H1 (cell line): ENCODE measurements at regions not wholly inside any gene's neighbourhood (a gene's known extent, or its start where the extent isn't known, plus 50 kb on each side); places are given as distances from the start of the nearest gene placed in this dataset.

ENCODE experiments used
- CTCF ChIA-PET: fragments of 300-600 bp; sonication (Branson Sonifier 250); formaldehyde crosslinking; loops from one replicate; lab custom pipeline; 2021; ENCODE audit not compliant: partially characterized antibody; lab: Charles Lee
- POLR2A ChIA-PET: fragments of 300-600 bp; sonication (Branson Sonifier 250); formaldehyde crosslinking; loops from one replicate; lab custom pipeline; 2021; ENCODE audit warnings: inconsistent platforms; ENCODE audit not compliant: partially characterized antibody; lab: Charles Lee
- DNase-seq, 2 experiments: peaks; one replicate each; pipeline versions ENCODE4 v3.0.0 to v3.0.0-alpha.2; 2010 to 2022; ENCODE audit warnings: low spot score in 2 of 2, low read depth in 1 of 2, mixed read lengths in 1 of 2
- FAIRE-seq: peaks from 2 replicates; lab custom pipeline; 2011; peaks lifted over from hg19 to GRCh38; lab: Jason Lieb, UNC
- H2AFZ ChIP-seq: 2 replicates; pipeline ENCODE4 v1.8.1; 2012; ENCODE audit warnings: low read length, inconsistent platforms
- H2AK5ac ChIP-seq: 2 replicates; pipeline ENCODE4 v1.6.1; 2013; ENCODE audit warnings: low read depth, low read length
- H2BK120ac ChIP-seq: replicated peaks from 2 replicates; pipeline ENCODE3; 2013; ENCODE audit warnings: low read depth, low read length, inconsistent platforms
- H2BK12ac ChIP-seq: 2 replicates; pipeline ENCODE4 v1.6.1; 2013; ENCODE audit warnings: low read depth, low read length
- H2BK15ac ChIP-seq: 2 replicates; pipeline ENCODE4 v1.6.1; 2013; ENCODE audit warnings: low read length
- H2BK20ac ChIP-seq: 2 replicates; pipeline ENCODE4 v1.6.1; 2013; ENCODE audit warnings: low read length
- H2BK5ac ChIP-seq: 2 replicates; pipeline ENCODE4 v1.6.1; 2013; ENCODE audit warnings: low read depth, low read length
- H3K14ac ChIP-seq: 2 replicates; pipeline ENCODE4 v1.6.1; 2013; ENCODE audit warnings: inconsistent platforms; ENCODE audit not compliant: insufficient read length
- H3K18ac ChIP-seq: 2 replicates; pipeline ENCODE4 v1.6.1; 2013; ENCODE audit warnings: low read length; ENCODE audit errors: extremely low read depth
- H3K23ac ChIP-seq: 2 replicates; pipeline ENCODE4 v1.6.1; 2013; ENCODE audit warnings: inconsistent platforms; ENCODE audit not compliant: insufficient read length
- H3K23me2 ChIP-seq: 2 replicates; pipeline ENCODE4 v1.6.1; 2013; ENCODE audit warnings: low read depth, low read length
- H3K27ac ChIP-seq: 2 replicates; pipeline ENCODE4 v1.6.1; 2011; ENCODE audit warnings: low read depth, low read length, inconsistent platforms
- H3K27me3 ChIP-seq, 4 experiments: replicated peaks in 1 of 4; 1 replicate in 1 of 4; 2 replicates in 3 of 4; pipeline versions ENCODE4 v1.6.1 to v1.8.1; 2011 to 2013; ENCODE audit warnings: low read length in 3 of 4, mild to moderate bottlenecking in 3 of 4, inconsistent platforms in 2 of 4, mixed read lengths in 2 of 4, moderate library complexity in 1 of 4; ENCODE audit not compliant: control insufficient read depth in 3 of 4, insufficient read depth in 3 of 4; ENCODE audit errors: extremely low read depth in 1 of 4
- H3K36me3 ChIP-seq, 4 experiments: 2 replicates each; pipeline versions ENCODE4 v1.6.1 to v1.8.1; 2011 to 2013; ENCODE audit warnings: mild to moderate bottlenecking in 4 of 4, low read length in 3 of 4, moderate library complexity in 2 of 4, control low read depth in 1 of 4, inconsistent platforms in 1 of 4; ENCODE audit not compliant: insufficient read depth in 4 of 4, control insufficient read depth in 2 of 4
- H3K4ac ChIP-seq: replicated peaks from 2 replicates; pipeline ENCODE3; 2013; ENCODE audit warnings: low read length, low read depth, mixed read lengths, inconsistent platforms; ENCODE audit not compliant: insufficient read length
- H3K4me1 ChIP-seq, 4 experiments: replicated peaks in 1 of 4; 1 replicate in 1 of 4; 2 replicates in 3 of 4; pipeline versions ENCODE4 v1.6.1 to v1.8.1; 2011 to 2013; ENCODE audit warnings: low read length in 3 of 4, inconsistent platforms in 2 of 4, mixed read lengths in 1 of 4; ENCODE audit not compliant: insufficient read depth in 4 of 4, control insufficient read depth in 3 of 4
- H3K4me2 ChIP-seq, 2 experiments: 2 replicates each; pipeline versions ENCODE4 v1.6.1 to v1.8.1; 2011 to 2013; ENCODE audit warnings: low read depth in 2 of 2, low read length in 2 of 2, control low read depth in 1 of 2, inconsistent platforms in 1 of 2, mild to moderate bottlenecking in 1 of 2; ENCODE audit not compliant: insufficient read depth in 1 of 2
- H3K4me3 ChIP-seq, 4 experiments: fragments of 200-600, 300-600 bp in 1 of 4; sonication (generic), shearing (Covaris generic), sonication (Bioruptor Twin) in 1 of 4; 2 replicates each; pipeline versions ENCODE4 v1.5.1 to v1.8.1; 2011 to 2016; ENCODE audit warnings: low read length in 4 of 4, low read depth in 3 of 4, control low read depth in 2 of 4, inconsistent platforms in 2 of 4, mild to moderate bottlenecking in 2 of 4, mixed read lengths in 1 of 4, moderate library complexity in 1 of 4; ENCODE audit not compliant: insufficient read depth in 2 of 4; ENCODE audit errors: extremely low read depth in 1 of 4
- H3K56ac ChIP-seq: replicated peaks from 2 replicates; pipeline ENCODE3; 2013; ENCODE audit warnings: low read depth, mild to moderate bottlenecking, mixed read lengths, low read length, inconsistent platforms; ENCODE audit not compliant: insufficient read length
- H3K79me1 ChIP-seq: 2 replicates; pipeline ENCODE4 v1.6.1; 2013; ENCODE audit warnings: low read depth, low read length, control low read depth
- H3K79me2 ChIP-seq, 2 experiments: 2 replicates each; pipeline versions ENCODE4 v1.6.1 to v1.8.1; 2012 to 2013; ENCODE audit warnings: low read length in 2 of 2, mild to moderate bottlenecking in 2 of 2, inconsistent platforms in 1 of 2; ENCODE audit not compliant: insufficient read depth in 2 of 2, control insufficient read depth in 1 of 2
- H3K9ac ChIP-seq, 4 experiments: replicated peaks in 1 of 4; 1 replicate in 1 of 4; 2 replicates in 3 of 4; pipeline versions ENCODE4 v1.6.1 to v1.8.1; 2011 to 2013; ENCODE audit warnings: low read depth in 3 of 4, low read length in 3 of 4, control low read depth in 2 of 4, mild to moderate bottlenecking in 2 of 4, moderate library complexity in 2 of 4, inconsistent platforms in 1 of 4; ENCODE audit errors: extremely low read depth in 1 of 4
- H3K9me3 ChIP-seq, 2 experiments: 2 replicates each; pipeline versions ENCODE4 v1.6.1 to v1.8.1; 2012 to 2013; ENCODE audit warnings: mild to moderate bottlenecking in 2 of 2, moderate library complexity in 2 of 2, control low read depth in 1 of 2, inconsistent platforms in 1 of 2, low read depth in 1 of 2, low read length in 1 of 2, mixed read lengths in 1 of 2; ENCODE audit not compliant: insufficient read depth in 2 of 2
- H4K20me1 ChIP-seq, 2 experiments: replicated peaks in 1 of 2; 2 replicates each; pipeline versions ENCODE3 to v1.8.1; 2011 to 2013; ENCODE audit warnings: inconsistent platforms in 2 of 2, low read length in 2 of 2, mild to moderate bottlenecking in 1 of 2; ENCODE audit not compliant: insufficient read depth in 2 of 2, control insufficient read depth in 1 of 2
- H4K5ac ChIP-seq: 2 replicates; pipeline ENCODE4 v1.6.1; 2013; ENCODE audit warnings: low read length, low read depth, mixed read lengths, inconsistent platforms; ENCODE audit not compliant: insufficient read length
- H4K8ac ChIP-seq: 2 replicates; pipeline ENCODE4 v1.8.0; 2013; ENCODE audit warnings: mild to moderate bottlenecking, moderate library complexity, low read length, inconsistent platforms; ENCODE audit not compliant: insufficient read depth; ENCODE audit errors: extremely low read depth
- H4K91ac ChIP-seq: replicated peaks from 2 replicates; pipeline ENCODE3; 2013; ENCODE audit warnings: low read length, mixed read lengths, inconsistent platforms; ENCODE audit not compliant: insufficient read length
- CBX8 ChIP-seq: fragments of 300-800, 300-1000 bp; sonication (generic); IDR thresholded peaks from 2 replicates; pipeline ENCODE4 v1.7.1; 2016; ENCODE audit warnings: low read depth, low read length, borderline replicate concordance
- CEBPB ChIP-seq: IDR thresholded peaks from 2 replicates; pipeline ENCODE4 v1.6.1; 2012; ENCODE audit warnings: low read depth, low read length
- EGR1 ChIP-seq: IDR thresholded peaks from 2 replicates; pipeline ENCODE4 v1.6.1; 2011; ENCODE audit warnings: low read depth, low read length, borderline replicate concordance
- POLR2A ChIP-seq, 2 experiments: IDR thresholded peaks; 1 replicate in 1 of 2; 2 replicates in 1 of 2; pipeline ENCODE4 v1.6.1; 2011; ENCODE audit warnings: low read depth in 2 of 2, low read length in 2 of 2, mild to moderate bottlenecking in 2 of 2; ENCODE audit errors: control extremely low read depth in 1 of 2
- RBBP5 ChIP-seq: IDR thresholded peaks from 2 replicates; pipeline ENCODE4 v1.7.1; 2012; ENCODE audit warnings: low read depth, mild to moderate bottlenecking, inconsistent platforms, low read length, moderate library complexity, borderline replicate concordance
- SIN3A ChIP-seq, 2 experiments: IDR thresholded peaks in 1 of 2; conservative IDR thresholded peaks in 1 of 2; 2 replicates each; pipeline ENCODE4 v1.6.1; 2011 to 2012; ENCODE audit warnings: low read length in 2 of 2, improper control_type of control experiment in 1 of 2, low read depth in 1 of 2, mild to moderate bottlenecking in 1 of 2
- SP1 ChIP-seq: IDR thresholded peaks from 2 replicates; pipeline ENCODE4 v1.6.1; 2011; ENCODE audit warnings: low read depth, low read length
- TAF7 ChIP-seq: optimal IDR thresholded peaks from 2 replicates; pipeline ENCODE3; 2011; ENCODE audit warnings: low read depth, mild to moderate bottlenecking, inconsistent platforms, low read length, moderate library complexity, borderline replicate concordance
- TBP ChIP-seq: IDR thresholded peaks from 2 replicates; pipeline ENCODE4 v1.6.1; 2011; ENCODE audit warnings: low read depth, low read length, improper control_type of control experiment
- YY1 ChIP-seq: IDR thresholded peaks from 2 replicates; pipeline ENCODE4 v1.6.1; 2011; ENCODE audit warnings: low read depth, mild to moderate bottlenecking, low read length
- WGBS, 2 experiments: shearing (Covaris generic) in 1 of 2; methylation state at CpG; one replicate each; pipeline versions ENCODE4 v1.1.6 to v1.1.7; 2013 to 2015; ENCODE audit warnings: low lambda C conversion rate in 2 of 2, mixed read lengths in 2 of 2, inconsistent platforms in 1 of 2, low coverage in 1 of 2, missing lambda C conversion rate in 1 of 2; ENCODE audit not compliant: insufficient replicate concordance in 2 of 2, insufficient coverage in 1 of 2, insufficient read length in 1 of 2; ENCODE audit errors: extremely low coverage in 1 of 2, missing lambda C conversion rate in 1 of 2; 5-methylcytosine and 5-hydroxymethylcytosine counted together

- no peak overlapping the region for H2BK120ac ChIP-seq
- H3K79me2 ChIP-seq = no peaks in the 10 kb centered on the region
- no peak overlapping the region for H3K4me2 ChIP-seq
- H4K91ac ChIP-seq = no peak overlapping the region
- 74% methylated on average over 5 of the region's 5 CpGs; no CpG with 5 or more reads in 1 of the 2 experiments for WGBS, 2 experiments
- no peak overlapping the region for H3K18ac ChIP-seq
- no peak overlapping the region for H3K27ac ChIP-seq
- no peak for DNase-seq
- H3K27me3 ChIP-seq = no peaks in the 10 kb centered on the region
- ChIA-PET POLR2A (no interaction called here), CTCF (interaction anchor here (1.0 to 1.7 kb wide), 4 partner anchors 8 to 1115 kb away, joined by 3 to 7 read pairs (median 4); no protein-coding TSS in a partner anchor)
- H2AFZ ChIP-seq = no peak overlapping the region
- H4K5ac ChIP-seq = no peak overlapping the region
- H4K20me1 ChIP-seq = no peaks in the 10 kb centered on the region
- H3K56ac ChIP-seq = no peak overlapping the region
- H3K4me1 ChIP-seq = no peaks in the 10 kb centered on the region
- no peak overlapping the region for H3K4me3 ChIP-seq
- no peaks in the 10 kb centered on the region; the same call in 1 of the 2 replicates for H3K23me2 ChIP-seq
- no peak overlapping the region for H3K9ac ChIP-seq
- FAIRE-seq = no peak
- H3K36me3 ChIP-seq = no peaks in the 10 kb centered on the region
- H4K8ac ChIP-seq = no peak overlapping the region
- no peak overlapping the region for H2BK20ac ChIP-seq
- no peak overlapping the region for H2BK12ac ChIP-seq
- H3K4ac ChIP-seq = no peak overlapping the region
- TF ChIP-seq TBP (no peak), CBX8 (no peak), SIN3A (conservative IDR thresholded peaks at IDR 0.05 in 1 of 2, IDR thresholded peaks at IDR 0.05 in 1 of 2; ENCODE audit: low read depth in 1 of 2, low read length in 2 of 2) (no peak), RBBP5 (no peak), CEBPB (no peak), POLR2A (IDR thresholded peaks at IDR 0.05; ENCODE audit: control extremely low read depth in 1 of 2, low read depth in 2 of 2, low read length in 2 of 2) (no peak), TAF7 (no peak), YY1 (no peak), EGR1 (no peak), SP1 (no peak)
- H3K9me3 ChIP-seq = no peaks in the 10 kb centered on the region
- H3K14ac ChIP-seq = no peak overlapping the region
- H3K79me1 ChIP-seq = no peaks in the 10 kb centered on the region
- no peak overlapping the region for H2AK5ac ChIP-seq
- H2BK5ac ChIP-seq = no peak overlapping the region
- no peak overlapping the region for H2BK15ac ChIP-seq
- H3K23ac ChIP-seq = no peak overlapping the region
Measured at GRCh38 chr1:238961790-238962189, 424.6 kb upstream of the CHRM3 start.
